Activated CD8-positive, alpha-beta T cell treated with anti-CD3 and anti-CD28 coated beads for 36 hours (primary cell): ENCODE measurements at regions not wholly inside any gene's neighbourhood (a gene's known extent, or its start where the extent isn't known, plus 50 kb on each side); places are given as distances from the start of the nearest gene placed in this dataset.

Source experiments
- ATAC-seq: fragments of 200-7000 bp; cut with Tn5 transposase; one replicate; pipeline ENCODE4 v1.10.0; 2021; ENCODE audit warnings: mild to moderate bottlenecking, moderate library complexity
- CTCF ChIA-PET: fragments of 350-600 bp; sonication (Branson Sonifier 250); formaldehyde crosslinking; loops from one replicate; lab custom pipeline; 2021; ENCODE audit warnings: antibody characterized with exemption; lab: Charles Lee
- POLR2A ChIA-PET: fragments of 350-600 bp; sonication (Branson Sonifier 250); formaldehyde crosslinking; loops from one replicate; lab custom pipeline; 2021; ENCODE audit warnings: antibody characterized with exemption; lab: Charles Lee
- DNase-seq: peaks from one replicate; pipeline ENCODE4 v3.0.0-alpha.2; 2020
- H3K27ac Mint-ChIP-seq: one replicate; pipeline ENCODE4 v1.8.0; 2021; ENCODE audit warnings: mild to moderate bottlenecking, mixed read lengths
- H3K27me3 Mint-ChIP-seq: one replicate; pipeline ENCODE4 v1.8.0; 2021; ENCODE audit warnings: mixed read lengths
- H3K36me3 Mint-ChIP-seq: one replicate; pipeline ENCODE4 v1.8.0; 2021; ENCODE audit warnings: low read depth, mixed read lengths
- H3K4me1 Mint-ChIP-seq: one replicate; pipeline ENCODE4 v1.8.0; 2021; ENCODE audit warnings: low read depth, mixed read lengths
- H3K4me3 Mint-ChIP-seq: one replicate; pipeline ENCODE4 v1.8.0; 2021; ENCODE audit warnings: mild to moderate bottlenecking, moderate library complexity, mixed read lengths
- H3K9me3 Mint-ChIP-seq: one replicate; pipeline ENCODE4 v1.8.0; 2021; ENCODE audit warnings: mixed read lengths
- CTCF ChIP-seq: fragments of 200-600 bp; IDR thresholded peaks from one replicate; pipeline ENCODE4 v1.8.0; 2022; ENCODE audit warnings: antibody characterized with exemption, mild to moderate bottlenecking
- intact Hi-C: fragments of 100-400 bp; cut with micrococcal nuclease; formaldehyde crosslinking; loops from one replicate; pipeline ENCODE4 v1.10.0; 2022

- Mint-ChIP-seq H3K4me3 (no peak overlapping the region), H3K27me3 (no peaks in the 10 kb centered on the region), H3K36me3 (no peaks in the 10 kb centered on the region), H3K27ac (no peak overlapping the region), H3K4me1 (no peaks in the 10 kb centered on the region), H3K9me3 (peaks cover 3% of the 10 kb centered on the region)
- intact Hi-C loops: no loop called here
- ChIA-PET POLR2A (no interaction called here), CTCF (no interaction called here)
- no peak for DNase-seq
- TF ChIP-seq CTCF: no peak
- ATAC-seq: no peak
Measured at GRCh38 chr13:81671064-81671463, 1330.1 kb upstream of the SPRY2 start.

GRCh38 chr13:81670048-81670447, 1329.1 kb upstream of the SPRY2 start:
- Mint-ChIP-seq H3K27me3 (no peaks in the 10 kb centered on the region), H3K4me3 (no peak overlapping the region), H3K36me3 (no peaks in the 10 kb centered on the region), H3K9me3 (peaks cover 4% of the 10 kb centered on the region), H3K27ac (no peak overlapping the region), H3K4me1 (no peaks in the 10 kb centered on the region)
- POLR2A ChIA-PET: no interaction called here
- DNase-seq: no peak
- intact Hi-C loops: no loop called here
- ATAC-seq: no peak
- CTCF ChIA-PET: no interaction called here
- no peak for TF ChIP-seq CTCF

GRCh38 chr13:81664872-81665271, 1323.9 kb upstream of the SPRY2 start:
- POLR2A ChIA-PET: no interaction called here
- no peak for DNase-seq
- Mint-ChIP-seq H3K36me3 (no peaks in the 10 kb centered on the region), H3K27me3 (no peaks in the 10 kb centered on the region), H3K9me3 (peaks cover 9% of the 10 kb centered on the region), H3K4me1 (no peaks in the 10 kb centered on the region), H3K27ac (no peak overlapping the region), H3K4me3 (no peak overlapping the region)
- CTCF ChIA-PET: no interaction called here
- intact Hi-C loops: no loop called here
- TF ChIP-seq CTCF: no peak
- ATAC-seq: no peak

- H3K36me3 Mint-ChIP-seq: no peaks in the 10 kb centered on the region
- POLR2A ChIA-PET: no interaction called here
- DNase-seq: no peak
- peaks cover 14% of the 10 kb centered on the region for H3K9me3 Mint-ChIP-seq
- no peak for ATAC-seq
- H3K27ac Mint-ChIP-seq: no peak overlapping the region
- CTCF ChIA-PET: no interaction called here
- no peaks in the 10 kb centered on the region for H3K4me1 Mint-ChIP-seq
- intact Hi-C loops: no loop called here
- TF ChIP-seq CTCF: no peak
- H3K27me3 Mint-ChIP-seq: no peaks in the 10 kb centered on the region
- no peak overlapping the region for H3K4me3 Mint-ChIP-seq
Measured at GRCh38 chr13:81659984-81660383, 1319.1 kb upstream of the SPRY2 start.

- no peak for TF ChIP-seq CTCF
- POLR2A ChIA-PET: no interaction called here
Measured at GRCh38 chr13:81658598-81659370, 1317.9 kb upstream of the SPRY2 start.

More at GRCh38 chr13:81658598-81659370, 1317.9 kb upstream of the SPRY2 start:
- no peak for ATAC-seq
- DNase-seq: no peak
- peaks cover 16% of the 10 kb centered on the region for H3K9me3 Mint-ChIP-seq
- no peak overlapping the region for H3K27ac Mint-ChIP-seq
- no peaks in the 10 kb centered on the region for H3K4me1 Mint-ChIP-seq
- no peak overlapping the region for H3K4me3 Mint-ChIP-seq
- no peaks in the 10 kb centered on the region for H3K36me3 Mint-ChIP-seq
- intact Hi-C loops: no loop called here
- CTCF ChIA-PET: no interaction called here
- no peaks in the 10 kb centered on the region for H3K27me3 Mint-ChIP-seq
